GM10847 (cell line): ENCODE measurements at regions not wholly inside any gene's neighbourhood (a gene's known extent, or its start where the extent isn't known, plus 50 kb on each side); places are given as distances from the start of the nearest gene placed in this dataset.

ENCODE experiments used
- POLR2A ChIP-seq: IDR thresholded peaks from 2 replicates; pipeline ENCODE4 v1.6.1; 2011; ENCODE audit not compliant: insufficient read length; ENCODE audit errors: extremely low read depth

DNA sequence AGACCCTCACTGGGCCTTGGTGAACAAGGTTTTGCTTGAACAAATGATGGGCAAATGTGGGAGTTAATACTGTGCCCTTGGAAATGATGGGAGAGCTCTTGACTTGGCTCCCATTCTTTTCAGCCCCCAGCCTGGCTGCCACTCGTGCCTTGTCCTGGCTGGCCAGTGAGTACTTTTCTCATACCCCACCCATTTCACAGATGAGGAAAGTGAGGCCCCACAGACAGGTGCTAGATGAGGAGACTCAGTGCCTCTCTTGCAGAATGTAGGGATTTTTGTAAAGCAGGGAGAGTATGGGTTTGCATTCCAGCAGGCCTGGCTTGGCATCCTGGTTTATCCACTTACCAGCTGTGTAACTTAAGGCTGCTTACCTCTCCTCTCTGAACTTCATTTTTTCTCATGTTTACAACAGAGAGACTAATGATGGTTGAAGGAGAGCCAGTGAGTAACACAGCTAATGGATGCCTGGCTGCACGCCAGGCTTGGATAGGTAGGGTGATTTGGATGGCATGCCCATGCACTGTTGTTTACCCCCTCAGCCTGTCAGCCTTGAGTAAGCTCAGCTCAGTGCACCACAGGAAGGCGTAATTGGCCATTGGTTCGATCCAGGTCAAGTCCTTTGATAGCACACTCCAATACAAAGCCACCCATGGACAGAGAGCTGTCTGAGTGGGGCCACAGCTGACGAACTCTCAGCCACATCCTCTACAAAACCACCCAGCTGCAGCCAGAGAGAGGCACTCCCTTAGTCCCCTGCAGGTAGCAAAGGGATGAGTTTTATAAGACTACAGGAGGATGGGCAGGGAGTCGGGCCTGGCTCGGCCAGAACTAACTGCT, 436.8 kb downstream of the RPS24 start:
- TF ChIP-seq POLR2A, result no peak

DNA sequence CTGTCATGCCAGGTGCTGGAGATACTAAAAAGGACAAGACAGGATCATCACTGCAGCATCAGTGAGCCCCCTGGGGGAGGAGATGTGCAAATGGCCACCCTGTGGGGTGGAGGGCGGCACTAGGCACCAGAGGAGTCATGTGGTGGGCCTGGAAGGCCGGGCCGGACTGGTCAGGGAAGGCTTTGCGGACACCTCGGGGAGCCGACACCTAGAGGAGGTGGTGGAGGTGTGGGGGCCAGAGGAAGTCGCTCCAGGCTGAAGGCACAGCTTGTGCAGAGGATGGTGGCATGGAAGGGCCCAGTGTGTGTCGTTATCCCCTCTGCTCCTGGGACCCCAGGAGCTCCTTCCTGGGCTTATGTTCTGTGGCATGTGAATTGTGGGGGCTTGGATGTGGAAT, 437.7 kb downstream of the RPS24 start:
- no peak for TF ChIP-seq POLR2A

DNA sequence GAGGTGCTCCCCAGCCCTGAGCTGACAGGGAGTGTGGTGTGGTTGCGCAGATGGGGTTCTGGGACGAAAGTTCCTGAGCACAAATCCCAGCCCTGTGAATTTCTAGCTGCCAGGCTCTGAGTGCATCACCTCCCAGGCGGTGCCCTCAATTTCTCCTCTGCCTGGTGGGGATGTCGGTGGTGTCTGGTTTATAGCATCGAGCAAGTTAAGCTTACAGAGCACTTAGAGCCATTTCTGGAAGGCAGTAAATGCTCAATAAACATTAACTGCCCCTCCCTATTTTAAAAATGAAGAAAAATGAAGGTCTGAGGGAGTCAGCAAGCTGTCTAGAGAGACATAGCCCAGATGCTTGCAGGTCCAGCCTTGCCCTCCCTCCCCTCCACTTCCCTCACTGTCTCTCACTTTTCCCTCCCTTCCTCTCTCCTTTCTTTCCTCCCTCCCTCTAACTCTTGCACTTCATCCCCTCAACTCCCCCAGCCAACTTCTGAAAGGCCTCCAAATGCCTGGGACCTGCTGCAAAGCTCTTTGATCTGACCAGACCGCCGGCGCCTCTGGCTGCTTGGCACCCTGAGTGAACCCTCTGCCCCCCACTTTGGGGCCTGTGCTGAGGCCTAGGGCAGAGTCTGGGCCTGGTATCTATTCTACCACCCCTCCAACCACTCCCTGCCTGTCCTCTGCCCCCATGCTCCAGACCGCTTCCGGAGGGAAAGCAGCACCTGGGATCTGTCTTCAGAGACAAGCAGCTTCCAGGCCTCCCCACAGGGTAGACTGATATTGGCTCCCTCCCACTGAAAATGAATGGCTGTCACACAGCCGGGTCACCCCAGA, 438.3 kb downstream of the RPS24 start:
- no peak for TF ChIP-seq POLR2A

DNA sequence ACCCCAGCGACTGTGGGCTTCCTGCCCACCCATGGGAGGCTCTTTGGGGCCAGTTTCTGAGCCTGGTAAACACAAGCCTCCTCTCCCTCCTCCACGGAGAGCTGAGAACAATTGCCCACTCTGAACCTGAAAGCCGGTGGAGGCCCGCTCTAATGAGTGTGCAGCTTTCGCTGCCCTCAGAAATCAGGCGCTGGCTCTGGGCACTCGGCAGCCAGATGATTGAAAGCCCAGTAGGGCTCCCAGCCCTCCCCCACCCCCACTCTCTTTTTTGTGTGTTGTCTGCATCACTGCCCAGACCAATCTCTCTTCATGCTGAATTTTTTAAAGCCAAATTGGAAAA, 438.9 kb downstream of the RPS24 start:
- no peak for TF ChIP-seq POLR2A

DNA sequence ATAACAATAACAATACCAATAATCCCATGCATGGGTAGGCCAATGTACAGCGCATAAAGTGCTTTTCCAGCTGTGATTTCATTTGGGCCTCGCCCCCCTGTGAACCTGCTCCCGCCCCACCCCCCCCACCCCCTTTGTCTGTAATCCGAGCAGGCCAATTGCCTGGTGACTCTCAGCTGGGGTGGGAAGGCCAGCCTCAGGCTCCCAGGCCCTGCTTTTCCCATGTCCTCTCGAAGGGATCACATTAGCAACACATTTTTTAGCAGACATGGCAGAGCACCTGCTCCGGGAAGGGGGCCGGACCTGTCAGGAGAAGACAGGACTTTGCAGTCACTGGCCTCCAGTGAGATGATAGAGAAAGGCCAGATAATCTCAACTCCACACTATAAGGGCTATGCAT, 439.3 kb downstream of the RPS24 start:
- no peak for TF ChIP-seq POLR2A

DNA sequence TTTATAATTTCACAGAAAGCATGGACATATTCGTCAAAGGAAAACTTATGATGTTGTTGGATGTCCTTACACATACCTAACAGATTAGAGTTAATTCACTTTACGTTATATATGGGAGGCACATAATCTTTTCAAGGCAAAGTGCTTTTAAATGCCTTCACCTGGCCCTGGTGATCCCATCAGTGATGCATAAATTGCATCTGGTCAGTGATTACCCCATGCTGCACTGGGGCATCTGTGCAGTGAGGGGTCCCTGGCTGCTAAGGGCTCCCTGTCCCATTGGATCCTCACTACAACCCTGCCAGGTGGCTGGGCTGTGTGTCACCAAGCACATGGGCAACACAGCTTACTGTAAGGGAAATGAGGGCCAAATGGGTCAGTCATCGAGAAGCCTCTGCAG, 441.1 kb downstream of the RPS24 start:
- TF ChIP-seq POLR2A, result no peak

DNA sequence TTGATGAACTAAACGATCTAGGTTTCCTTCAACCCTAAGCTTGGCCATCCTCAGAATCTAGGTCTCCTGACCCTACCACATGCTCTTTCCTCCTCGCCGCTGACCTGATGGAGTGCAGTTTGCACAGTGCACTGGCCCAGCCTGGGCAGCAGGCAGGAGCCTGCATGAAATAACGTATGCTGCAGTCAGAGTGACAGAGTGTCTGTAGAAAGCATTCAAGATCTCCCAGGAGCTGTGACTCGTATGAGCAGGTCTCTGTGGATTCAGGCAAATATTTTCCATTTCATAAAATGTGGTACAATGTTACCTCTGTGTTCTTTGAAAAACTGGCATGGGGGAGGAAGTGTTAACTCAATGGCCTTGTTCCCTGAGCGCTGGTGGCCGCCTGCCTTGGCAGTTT, 441.8 kb downstream of the RPS24 start:
- no peak for TF ChIP-seq POLR2A

DNA sequence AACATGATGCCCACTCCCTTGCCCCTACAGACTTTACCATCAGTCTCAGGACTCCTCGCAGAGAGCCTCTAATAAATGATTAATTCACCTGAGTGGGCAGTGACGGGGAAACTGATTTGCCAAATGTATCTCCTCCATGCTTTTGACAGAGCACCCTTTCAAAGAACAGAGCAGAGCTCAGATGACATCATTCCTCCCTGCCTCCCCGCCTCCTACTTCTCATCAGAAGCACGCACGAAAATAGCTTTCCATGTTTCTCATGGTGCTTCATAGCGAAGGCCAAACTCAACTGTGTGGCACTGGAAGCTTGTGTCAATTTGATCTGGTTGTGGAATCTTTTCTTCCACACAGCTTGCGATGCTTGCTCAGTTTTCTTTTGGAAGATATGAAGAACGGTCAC, 442.5 kb downstream of the RPS24 start:
- no peak for TF ChIP-seq POLR2A

DNA sequence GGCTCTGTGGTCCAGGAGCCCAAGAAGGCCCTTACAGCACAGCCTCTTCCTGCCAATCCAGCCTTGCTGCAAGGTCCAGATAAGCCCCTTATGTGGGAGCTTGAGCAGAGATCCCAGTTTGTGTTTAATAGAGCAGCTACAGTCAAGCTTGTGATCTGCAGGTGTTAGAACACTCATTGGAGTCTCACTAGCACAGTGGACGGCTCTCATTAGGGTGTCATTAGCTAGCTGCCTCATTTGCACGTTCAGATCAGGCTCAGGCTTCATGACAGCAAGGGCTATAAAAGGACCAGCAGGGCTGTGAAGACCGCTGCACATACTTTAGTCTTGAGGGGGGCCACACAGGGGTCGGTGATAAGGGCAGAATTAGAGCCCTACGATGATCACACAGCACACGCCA, 443.2 kb downstream of the RPS24 start:
- TF ChIP-seq POLR2A, result no peak

DNA sequence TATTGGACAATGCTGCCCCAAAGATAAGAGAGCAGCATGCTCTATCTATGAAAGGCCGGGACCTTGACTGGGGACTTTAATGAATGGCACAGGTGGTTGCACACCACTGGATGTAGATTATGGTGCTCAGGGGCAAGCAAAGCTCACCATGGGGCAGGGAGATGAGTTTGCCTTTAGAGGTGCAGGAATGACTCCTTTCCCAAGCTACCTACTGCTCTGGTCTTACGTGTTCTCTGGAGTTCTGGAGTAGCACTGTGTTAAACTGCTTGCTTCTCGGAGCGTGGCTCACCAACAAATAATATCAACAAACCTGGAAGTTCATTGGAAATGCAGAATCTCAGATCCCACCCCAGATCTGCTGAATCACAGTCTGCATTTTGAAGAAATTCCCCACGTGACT, 445.3 kb downstream of the RPS24 start:
- no peak for TF ChIP-seq POLR2A

DNA sequence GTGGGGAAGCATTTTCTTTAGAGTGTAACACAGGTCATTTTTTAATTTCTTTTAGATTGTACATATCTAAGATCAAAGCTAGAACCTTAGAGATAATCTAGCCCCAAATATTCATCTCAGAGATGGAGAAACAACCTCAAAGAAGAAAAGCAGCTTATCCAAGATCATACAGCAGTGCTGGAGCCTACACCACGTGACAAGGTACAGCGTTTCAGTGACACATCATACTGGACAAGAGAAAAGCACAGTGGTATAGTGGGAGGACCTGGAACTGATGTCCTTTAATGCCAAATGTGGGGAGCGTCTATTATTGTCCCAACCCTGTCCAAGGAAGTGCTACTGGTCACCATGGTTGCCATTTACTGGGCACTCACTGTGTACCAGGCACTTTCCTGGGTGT, 445.8 kb downstream of the RPS24 start:
- TF ChIP-seq POLR2A, result no peak

DNA sequence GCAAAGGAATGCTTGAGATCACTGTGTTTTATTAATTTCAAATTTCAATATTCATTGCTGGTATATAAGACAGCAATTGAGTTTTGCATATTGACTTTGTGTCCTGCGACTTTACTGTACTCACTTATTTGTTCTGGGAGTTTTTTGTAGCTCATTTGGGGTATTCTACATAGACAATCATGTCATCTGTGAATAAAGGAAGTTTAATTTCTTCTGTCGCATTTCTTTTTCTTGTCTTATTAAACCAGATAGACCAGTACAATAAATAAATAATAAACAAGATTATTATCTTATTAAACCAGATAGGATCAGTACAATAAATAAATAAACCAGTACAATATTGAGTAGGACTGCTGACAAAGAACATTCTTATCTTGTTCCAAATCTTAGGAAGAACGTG, 448.2 kb downstream of the RPS24 start:
- no peak for TF ChIP-seq POLR2A

DNA sequence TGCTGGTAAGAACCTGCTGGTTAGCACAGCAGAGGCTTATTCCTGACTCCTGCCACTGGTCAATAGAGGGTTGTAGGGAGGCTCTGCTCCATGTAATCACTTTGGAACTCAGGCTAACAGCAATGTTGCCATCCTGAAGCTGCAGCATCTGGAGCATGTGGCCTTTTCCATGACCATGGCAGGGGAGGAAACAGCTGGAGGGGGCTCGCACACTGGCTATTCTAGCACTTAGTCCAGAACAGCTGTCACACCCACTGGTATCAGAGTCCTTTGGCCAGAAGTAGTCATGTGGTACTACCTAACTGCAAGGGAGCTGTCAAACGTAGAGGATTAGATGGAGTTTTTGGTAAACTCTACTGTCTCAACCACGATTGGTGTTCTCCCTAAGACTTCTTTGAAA, 450.0 kb downstream of the RPS24 start:
- no peak for TF ChIP-seq POLR2A

DNA sequence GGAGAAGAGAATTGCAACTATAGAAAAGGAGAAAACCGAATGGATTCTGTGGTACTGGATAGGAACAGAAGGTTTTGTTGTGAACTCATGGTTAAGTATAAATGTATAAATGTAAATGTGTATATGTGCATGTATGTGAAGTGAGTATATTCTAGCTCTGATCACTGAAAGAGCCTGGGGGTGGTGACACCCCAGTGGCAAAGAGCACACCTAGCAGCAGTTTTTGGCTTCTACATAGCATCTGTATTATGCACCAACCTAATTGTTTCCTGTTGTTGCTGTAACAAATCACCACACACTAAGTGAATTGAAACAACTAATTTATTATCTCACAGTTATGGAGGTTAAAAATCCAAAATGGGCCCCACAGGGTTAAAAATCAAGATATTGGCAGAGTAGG, 455.4 kb downstream of the RPS24 start:
- no peak for TF ChIP-seq POLR2A

DNA sequence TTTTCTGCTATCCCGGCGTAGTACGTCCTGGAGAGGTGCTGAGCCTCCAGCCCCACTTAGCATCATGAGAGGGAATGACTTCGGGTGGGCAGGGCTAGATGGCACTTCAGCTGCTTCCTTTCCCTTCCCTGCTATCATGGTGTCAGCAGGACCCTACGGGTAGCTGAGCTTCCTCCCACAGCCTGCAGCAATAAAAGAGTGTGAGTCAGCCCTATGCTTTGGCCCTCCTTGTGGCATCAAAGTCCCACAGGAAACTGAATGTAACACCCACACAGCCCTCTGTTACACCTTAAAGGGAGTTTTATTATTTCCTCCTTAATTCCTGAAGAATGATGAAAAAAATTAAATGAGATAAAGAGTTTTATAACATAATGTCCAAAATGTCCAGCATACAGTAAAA, 458.1 kb downstream of the RPS24 start:
- no peak for TF ChIP-seq POLR2A

DNA sequence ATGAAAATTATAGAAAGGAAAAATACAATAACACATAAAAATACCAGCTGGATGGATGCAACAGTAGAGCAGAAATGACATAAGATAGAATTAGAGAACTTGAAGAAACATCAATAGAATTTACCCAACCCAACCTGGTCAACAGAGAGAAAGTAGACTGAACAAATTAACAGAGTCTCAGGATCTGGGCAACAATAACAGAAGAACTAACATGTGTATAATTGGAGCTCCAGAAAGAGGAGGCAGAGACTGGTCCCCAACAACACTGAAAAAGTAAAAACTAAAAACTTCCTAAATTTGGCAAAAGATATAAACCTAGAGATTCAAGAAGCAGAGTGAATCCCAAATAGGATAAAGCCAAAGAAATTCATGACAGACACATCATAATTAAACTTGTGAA, 458.8 kb downstream of the RPS24 start:
- no peak for TF ChIP-seq POLR2A

DNA sequence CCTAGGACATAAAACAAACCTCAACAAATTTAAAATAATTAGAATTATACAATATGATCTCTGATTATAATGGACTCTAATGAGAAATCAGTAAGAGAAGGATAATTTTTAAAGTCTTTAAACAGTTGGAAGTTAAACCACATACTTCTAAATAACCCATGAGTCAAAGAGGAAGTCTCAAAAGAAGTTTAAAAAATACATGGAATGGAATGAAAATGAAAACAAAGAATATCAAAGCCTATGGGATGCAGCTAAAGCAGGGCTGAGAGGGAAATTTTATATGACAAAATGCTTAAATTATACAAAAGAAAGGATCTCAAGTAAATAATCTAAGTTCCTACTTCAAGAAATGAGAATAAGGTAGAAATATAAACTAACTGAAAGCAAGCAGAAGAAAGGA, 460.5 kb downstream of the RPS24 start:
- no peak for TF ChIP-seq POLR2A

DNA sequence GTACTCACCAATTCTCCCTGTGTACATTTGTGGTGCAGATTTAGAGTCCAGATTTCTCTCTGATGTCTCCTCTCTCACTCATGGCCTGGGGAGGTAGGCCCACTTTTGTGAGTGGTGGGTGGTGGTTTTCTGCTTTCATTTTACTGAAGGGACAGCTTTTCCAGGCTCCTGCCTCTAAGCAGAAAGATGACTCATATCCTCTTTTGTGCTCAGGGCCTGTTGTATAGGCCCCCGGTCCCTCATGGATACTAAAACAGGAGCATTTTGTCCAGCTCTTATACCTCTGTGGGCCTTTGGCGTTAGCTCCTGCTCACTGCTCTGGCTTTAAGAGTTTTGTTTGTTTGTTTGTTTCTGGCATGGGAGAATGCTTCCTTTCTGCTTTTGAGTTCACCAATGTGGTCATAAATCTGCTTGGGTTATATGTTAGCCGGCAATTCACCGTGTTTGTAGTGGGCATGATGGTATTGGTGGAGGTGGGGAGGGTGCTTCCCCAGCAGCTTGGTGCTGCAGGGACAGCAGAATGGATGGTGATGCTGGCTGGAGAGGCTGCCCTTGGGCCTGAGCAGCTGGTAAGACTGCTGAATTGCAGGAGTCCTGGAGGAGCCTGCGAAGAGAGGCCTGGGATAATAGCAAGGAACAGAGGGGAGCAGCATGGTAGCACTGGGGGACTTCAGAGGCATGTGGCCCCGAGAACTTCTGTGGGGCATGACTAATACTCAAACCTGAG, 468.7 kb downstream of the RPS24 start:
- TF ChIP-seq POLR2A, result no peak
